Bronchial epithelial cell (primary cell): ENCODE measurements at regions not wholly inside any gene's neighbourhood (a gene's known extent, or its start where the extent isn't known, plus 50 kb on each side); places are given as distances from the start of the nearest gene placed in this dataset.

Experiments used
- DNase-seq: peaks from one replicate; pipeline ENCODE4 v3.0.0-alpha.2; 2010; ENCODE audit warnings: low read depth
- FAIRE-seq: peaks from 2 replicates; lab custom pipeline; 2011; peaks lifted over from hg19 to GRCh38; lab: Jason Lieb, UNC
- H3K27me3 ChIP-seq: 2 replicates; pipeline ENCODE4 v1.5.1; 2011; ENCODE audit warnings: low read length; ENCODE audit not compliant: control insufficient read depth, insufficient read depth
- H3K36me3 ChIP-seq: 2 replicates; pipeline ENCODE4 v1.5.1; 2011; ENCODE audit warnings: low read length; ENCODE audit not compliant: control insufficient read depth, insufficient read depth
- H3K4me3 ChIP-seq: 2 replicates; pipeline ENCODE4 v1.5.1; 2011; ENCODE audit warnings: mild to moderate bottlenecking, low read depth, low read length, control low read depth
- CTCF ChIP-seq: IDR thresholded peaks from 2 replicates; pipeline ENCODE4 v1.5.1; 2011; ENCODE audit warnings: mild to moderate bottlenecking, moderate library complexity, low read length, control low read depth, inconsistent platforms; ENCODE audit not compliant: insufficient read depth, severe bottlenecking

- Histone ChIP-seq H3K36me3 (no peaks in the 10 kb centered on the region), H3K4me3 (no peak overlapping the region), H3K27me3 (no peaks in the 10 kb centered on the region)
- FAIRE-seq (no peak), DNase-seq (no peak)
- no peak for TF ChIP-seq CTCF
Observed at GRCh38 chr14:87852107-87852506, 140.9 kb downstream of the GALC start.

GRCh38 chr14:87851190-87851589 lies 141.8 kb downstream of the GALC start:
- H3K36me3 ChIP-seq = no peaks in the 10 kb centered on the region
- H3K27me3 ChIP-seq = no peaks in the 10 kb centered on the region
- H3K4me3 ChIP-seq = no peak overlapping the region
- no peak for TF ChIP-seq CTCF
- FAIRE-seq (no peak), DNase-seq (no peak)

GRCh38 chr14:87847216-87847755 lies 145.7 kb downstream of the GALC start:
- FAIRE-seq (no peak), DNase-seq (peak; percentile 57)

GRCh38 chr14:87840906-87841305 lies 152.1 kb downstream of the GALC start:
- Histone ChIP-seq H3K36me3 (no peaks in the 10 kb centered on the region), H3K27me3 (no peaks in the 10 kb centered on the region), H3K4me3 (no peak overlapping the region)
- no peak for TF ChIP-seq CTCF
- FAIRE-seq (no peak), DNase-seq (no peak)

More at GRCh38 chr14:87847216-87847755, 145.7 kb downstream of the GALC start:
- TF ChIP-seq CTCF = no peak
- no peaks in the 10 kb centered on the region for H3K36me3 ChIP-seq
- H3K27me3 ChIP-seq = no peaks in the 10 kb centered on the region
- no peak overlapping the region for H3K4me3 ChIP-seq

GRCh38 chr14:87838931-87839330 lies 154.1 kb downstream of the GALC start:
- FAIRE-seq (no peak), DNase-seq (no peak)
- no peaks in the 10 kb centered on the region for H3K27me3 ChIP-seq
- TF ChIP-seq CTCF = no peak
- H3K4me3 ChIP-seq = no peak overlapping the region
- no peaks in the 10 kb centered on the region for H3K36me3 ChIP-seq

GRCh38 chr14:87837296-87837695 lies 155.7 kb downstream of the GALC start:
- no peak for TF ChIP-seq CTCF
- FAIRE-seq = no peak
- no peak for DNase-seq

More at GRCh38 chr14:87837296-87837695, 155.7 kb downstream of the GALC start:
- no peaks in the 10 kb centered on the region for H3K36me3 ChIP-seq
- H3K27me3 ChIP-seq = no peaks in the 10 kb centered on the region
- H3K4me3 ChIP-seq = no peak overlapping the region
